DOHH2 (cell line): ENCODE measurements at regions not wholly inside any gene's neighbourhood (a gene's known extent, or its start where the extent isn't known, plus 50 kb on each side); places are given as distances from the start of the nearest gene placed in this dataset.

ENCODE experiments used
- EZH2phosphoT487 ChIP-seq: fragments of 200-600 bp; sonication (generic); IDR thresholded peaks from 2 replicates; pipeline ENCODE4 v1.6.1; 2017; ENCODE audit warnings: borderline replicate concordance, mild to moderate bottlenecking, antibody characterized with exemption, low read length, moderate library complexity, mixed read lengths
- TF ChIP-seq, protein P1 (sequence below): fragments of 200-600 bp; sonication (generic); IDR thresholded peaks from one replicate; pipeline ENCODE4 v1.5.1; 2014; ENCODE audit warnings: antibody characterized with exemption, mild to moderate bottlenecking, low read depth, low read length; ENCODE audit not compliant: poor library complexity, severe bottlenecking

DNA sequence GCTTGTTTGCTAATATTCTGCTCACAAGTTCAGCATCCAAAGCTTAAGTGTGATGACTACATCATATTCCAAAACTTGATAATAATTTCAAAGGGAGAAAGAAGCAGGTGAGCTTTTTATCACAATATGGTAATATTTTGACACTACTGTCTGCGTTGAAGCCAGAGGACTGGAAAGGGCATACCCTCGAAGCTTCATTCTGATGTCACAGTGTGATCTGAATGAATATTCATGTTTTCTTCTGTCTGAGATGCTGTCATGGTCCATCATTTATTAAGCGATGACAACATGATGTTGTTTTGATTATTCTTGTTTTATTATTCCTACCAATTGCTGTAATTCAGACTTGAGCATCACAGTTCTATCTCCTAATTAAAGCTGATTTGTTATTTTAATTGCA lies 625.4 kb downstream of the ZPLD1 start:
- TF ChIP-seq, protein P1, sequence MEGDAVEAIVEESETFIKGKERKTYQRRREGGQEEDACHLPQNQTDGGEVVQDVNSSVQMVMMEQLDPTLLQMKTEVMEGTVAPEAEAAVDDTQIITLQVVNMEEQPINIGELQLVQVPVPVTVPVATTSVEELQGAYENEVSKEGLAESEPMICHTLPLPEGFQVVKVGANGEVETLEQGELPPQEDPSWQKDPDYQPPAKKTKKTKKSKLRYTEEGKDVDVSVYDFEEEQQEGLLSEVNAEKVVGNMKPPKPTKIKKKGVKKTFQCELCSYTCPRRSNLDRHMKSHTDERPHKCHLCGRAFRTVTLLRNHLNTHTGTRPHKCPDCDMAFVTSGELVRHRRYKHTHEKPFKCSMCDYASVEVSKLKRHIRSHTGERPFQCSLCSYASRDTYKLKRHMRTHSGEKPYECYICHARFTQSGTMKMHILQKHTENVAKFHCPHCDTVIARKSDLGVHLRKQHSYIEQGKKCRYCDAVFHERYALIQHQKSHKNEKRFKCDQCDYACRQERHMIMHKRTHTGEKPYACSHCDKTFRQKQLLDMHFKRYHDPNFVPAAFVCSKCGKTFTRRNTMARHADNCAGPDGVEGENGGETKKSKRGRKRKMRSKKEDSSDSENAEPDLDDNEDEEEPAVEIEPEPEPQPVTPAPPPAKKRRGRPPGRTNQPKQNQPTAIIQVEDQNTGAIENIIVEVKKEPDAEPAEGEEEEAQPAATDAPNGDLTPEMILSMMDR, result no peak
- no peak for TF ChIP-seq EZH2phosphoT487
